ENCODE measurements at regions not wholly inside any gene's neighbourhood (a gene's known extent, or its start where the extent isn't known, plus 50 kb on each side); places are given as distances from the start of the nearest gene placed in this dataset.

DNA sequence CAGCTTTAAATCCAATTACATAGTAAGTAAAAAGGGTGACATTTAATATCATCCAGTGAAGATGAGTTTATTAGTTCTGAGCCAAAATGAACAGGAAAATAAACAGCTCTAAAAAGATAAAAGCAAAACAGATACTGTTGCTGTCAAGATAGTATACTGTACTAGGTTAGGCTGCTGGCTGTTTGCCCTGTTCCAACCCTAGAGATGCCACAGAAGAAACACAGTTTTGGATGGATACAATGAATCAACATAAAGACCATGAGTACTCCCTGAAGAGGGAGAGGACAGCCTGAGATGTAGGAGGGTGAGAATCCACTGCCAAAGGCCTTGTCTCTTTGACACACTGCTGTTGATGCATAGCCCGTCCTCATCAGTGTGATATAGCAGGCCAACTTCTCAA is 1302.7 kb downstream of the EFNA5 start:
- no peak for DNase-seq (ENCODE audit: low spot score)
- H3K9me3 ChIP-seq (ENCODE audit: low read depth, low read length, poor library complexity, severe bottlenecking) = peaks cover 12% of the 10 kb centered on the region
- intact Hi-C loops (cut with micrococcal nuclease; ENCODE audit: unreplicated experiment) = no loop called here
- H3K36me3 ChIP-seq (ENCODE audit: insufficient read depth, low read length, poor library complexity, severe bottlenecking) = no peaks in the 10 kb centered on the region
- H3K4me1 ChIP-seq (ENCODE audit: insufficient read depth, low read length, poor library complexity, severe bottlenecking) = no peaks in the 10 kb centered on the region
- no peak overlapping the region for H3K27ac ChIP-seq (ENCODE audit: low read depth, low read length, poor library complexity, severe bottlenecking)
- POLR2A ChIA-PET (ENCODE audit: low non-redundant PET) = no interaction called here
- H3K4me3 ChIP-seq (ENCODE audit: low read depth, low read length, poor library complexity, severe bottlenecking) = no peak overlapping the region
- CTCF ChIA-PET = no interaction called here
- TF ChIP-seq CTCF (conservative IDR thresholded peaks at IDR 0.05; ENCODE audit: low read depth, low read length) (no peak), EZH2 (IDR thresholded peaks at IDR 0.05; ENCODE audit: borderline replicate concordance, low read depth, low read length, poor library complexity, severe bottlenecking) (no peak)
- H3K27me3 ChIP-seq (replicated peaks; ENCODE audit: insufficient read depth, low read depth, low read length, poor library complexity) = no peaks in the 10 kb centered on the region
- no TSS peak for BruUV-seq (replicated peaks)

DNA sequence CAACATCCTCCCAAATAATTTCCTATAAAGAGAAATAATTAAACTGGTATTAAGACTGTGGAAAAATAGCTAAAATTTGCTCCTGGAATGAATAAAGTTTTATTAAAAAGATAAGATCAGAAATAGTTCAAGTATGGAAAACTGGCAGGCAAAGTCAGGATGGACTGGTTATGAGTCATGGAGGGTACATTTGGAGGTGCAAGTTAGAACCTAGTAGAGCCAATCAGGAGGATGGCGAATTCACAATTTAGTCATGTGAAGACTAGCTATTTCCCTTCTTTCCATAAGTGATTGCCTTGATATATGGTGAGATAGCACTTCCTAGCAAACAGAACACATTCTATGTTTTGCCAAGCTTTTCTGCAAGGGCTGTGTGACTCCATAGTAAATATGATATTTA is 1303.5 kb downstream of the EFNA5 start:
- POLR2A ChIA-PET (ENCODE audit: low non-redundant PET) = no interaction called here
- DNase-seq (ENCODE audit: low spot score) = no peak
- CTCF ChIA-PET = no interaction called here
- Histone ChIP-seq H3K36me3 (ENCODE audit: insufficient read depth, low read length, poor library complexity, severe bottlenecking) (no peaks in the 10 kb centered on the region), H3K9me3 (ENCODE audit: low read depth, low read length, poor library complexity, severe bottlenecking) (peaks cover 15% of the 10 kb centered on the region), H3K4me1 (ENCODE audit: insufficient read depth, low read length, poor library complexity, severe bottlenecking) (no peaks in the 10 kb centered on the region), H3K4me3 (ENCODE audit: low read depth, low read length, poor library complexity, severe bottlenecking) (no peak overlapping the region), H3K27me3 (replicated peaks; ENCODE audit: insufficient read depth, low read depth, low read length, poor library complexity) (no peaks in the 10 kb centered on the region), H3K27ac (ENCODE audit: low read depth, low read length, poor library complexity, severe bottlenecking) (no peak overlapping the region)
- TF ChIP-seq CTCF (conservative IDR thresholded peaks at IDR 0.05; ENCODE audit: low read depth, low read length) (no peak), EZH2 (IDR thresholded peaks at IDR 0.05; ENCODE audit: borderline replicate concordance, low read depth, low read length, poor library complexity, severe bottlenecking) (no peak)
- BruUV-seq (replicated peaks) = no TSS peak
- intact Hi-C loops (cut with micrococcal nuclease; ENCODE audit: unreplicated experiment) = no loop called here

DNA sequence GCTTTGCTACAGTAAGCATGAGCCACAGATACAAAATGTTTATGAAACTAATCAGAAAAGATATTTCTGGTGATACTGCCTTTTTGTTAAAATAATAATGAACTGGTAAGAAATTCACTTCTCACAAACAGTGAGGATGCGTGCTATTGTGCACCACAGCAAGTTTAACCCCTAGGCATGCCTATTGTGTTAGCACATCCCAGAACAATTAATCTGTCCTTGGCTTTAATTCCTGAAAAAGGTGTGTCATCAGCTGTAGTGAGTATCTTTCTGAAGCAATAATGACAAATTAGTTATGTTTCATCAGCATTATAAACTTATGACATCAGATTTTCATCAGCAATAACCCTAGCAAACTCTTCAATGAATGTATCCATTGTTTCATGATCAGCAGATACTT is 1307.2 kb downstream of the EFNA5 start:
- intact Hi-C loops (cut with micrococcal nuclease; ENCODE audit: unreplicated experiment) = no loop called here
- POLR2A ChIA-PET (ENCODE audit: low non-redundant PET) = no interaction called here
- TF ChIP-seq EZH2 (IDR thresholded peaks at IDR 0.05; ENCODE audit: borderline replicate concordance, low read depth, low read length, poor library complexity, severe bottlenecking) (no peak), CTCF (conservative IDR thresholded peaks at IDR 0.05; ENCODE audit: low read depth, low read length) (no peak)

More for the DNA sequence above, 1307.2 kb downstream of the EFNA5 start:
- Histone ChIP-seq H3K4me3 (ENCODE audit: low read depth, low read length, poor library complexity, severe bottlenecking) (no peak overlapping the region), H3K4me1 (ENCODE audit: insufficient read depth, low read length, poor library complexity, severe bottlenecking) (no peaks in the 10 kb centered on the region), H3K27me3 (replicated peaks; ENCODE audit: insufficient read depth, low read depth, low read length, poor library complexity) (no peaks in the 10 kb centered on the region), H3K27ac (ENCODE audit: low read depth, low read length, poor library complexity, severe bottlenecking) (no peak overlapping the region), H3K36me3 (ENCODE audit: insufficient read depth, low read length, poor library complexity, severe bottlenecking) (no peaks in the 10 kb centered on the region), H3K9me3 (ENCODE audit: low read depth, low read length, poor library complexity, severe bottlenecking) (peaks cover 9% of the 10 kb centered on the region)
- CTCF ChIA-PET = no interaction called here
- no peak for DNase-seq (ENCODE audit: low spot score)
- no TSS peak for BruUV-seq (replicated peaks)

Data from A673 (cell line).